ENCODE measurements at regions not wholly inside any gene's neighbourhood (a gene's known extent, or its start where the extent isn't known, plus 50 kb on each side); places are given as distances from the start of the nearest gene placed in this dataset.

DNA sequence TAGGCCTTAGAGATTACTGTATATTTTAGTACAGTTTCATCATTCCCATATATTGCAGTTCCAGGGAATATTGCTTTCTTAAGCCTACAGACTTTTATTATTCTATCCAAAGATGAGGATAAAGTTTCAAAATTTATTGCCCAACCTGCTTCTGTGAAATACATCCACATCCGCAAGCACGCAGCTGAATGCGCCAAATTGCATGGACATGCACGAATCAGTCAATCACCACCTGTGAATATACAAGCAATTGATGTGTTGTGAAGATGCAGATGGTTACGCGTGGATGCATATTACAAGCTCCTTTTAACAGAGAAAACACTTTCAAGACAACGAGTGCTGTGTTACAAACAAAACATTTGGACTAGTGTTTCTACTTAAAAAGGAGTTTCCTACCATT lies 577.8 kb upstream of the PLXNA2 start:
- TF ChIP-seq ZFX (IDR thresholded peaks at IDR 0.05; ENCODE audit: borderline replicate concordance): no peak
- TF ChIP-seq, protein P1, sequence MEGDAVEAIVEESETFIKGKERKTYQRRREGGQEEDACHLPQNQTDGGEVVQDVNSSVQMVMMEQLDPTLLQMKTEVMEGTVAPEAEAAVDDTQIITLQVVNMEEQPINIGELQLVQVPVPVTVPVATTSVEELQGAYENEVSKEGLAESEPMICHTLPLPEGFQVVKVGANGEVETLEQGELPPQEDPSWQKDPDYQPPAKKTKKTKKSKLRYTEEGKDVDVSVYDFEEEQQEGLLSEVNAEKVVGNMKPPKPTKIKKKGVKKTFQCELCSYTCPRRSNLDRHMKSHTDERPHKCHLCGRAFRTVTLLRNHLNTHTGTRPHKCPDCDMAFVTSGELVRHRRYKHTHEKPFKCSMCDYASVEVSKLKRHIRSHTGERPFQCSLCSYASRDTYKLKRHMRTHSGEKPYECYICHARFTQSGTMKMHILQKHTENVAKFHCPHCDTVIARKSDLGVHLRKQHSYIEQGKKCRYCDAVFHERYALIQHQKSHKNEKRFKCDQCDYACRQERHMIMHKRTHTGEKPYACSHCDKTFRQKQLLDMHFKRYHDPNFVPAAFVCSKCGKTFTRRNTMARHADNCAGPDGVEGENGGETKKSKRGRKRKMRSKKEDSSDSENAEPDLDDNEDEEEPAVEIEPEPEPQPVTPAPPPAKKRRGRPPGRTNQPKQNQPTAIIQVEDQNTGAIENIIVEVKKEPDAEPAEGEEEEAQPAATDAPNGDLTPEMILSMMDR (IDR thresholded peaks at IDR 0.05): no peak
- H3K27ac ChIP-seq: no peak overlapping the region

DNA sequence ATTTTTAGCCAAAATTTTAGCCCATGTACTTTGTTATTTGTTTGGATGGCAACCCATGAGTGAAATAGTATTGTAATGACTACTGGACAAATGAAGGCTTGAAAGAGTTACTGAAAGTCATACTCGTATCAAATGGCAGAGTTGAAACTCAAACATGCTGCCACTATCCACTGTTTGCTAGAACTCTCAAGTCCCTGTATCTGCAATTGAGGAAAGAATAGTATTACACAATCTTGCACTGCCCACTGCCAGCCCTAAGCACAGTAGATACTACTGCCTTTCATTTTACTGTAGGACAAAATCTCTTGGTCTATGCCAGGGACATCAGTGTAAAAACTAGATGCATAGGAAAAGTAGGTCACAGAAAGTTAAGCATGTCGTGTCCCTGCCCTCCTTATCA lies 581.1 kb upstream of the PLXNA2 start:
- TF ChIP-seq, protein P1 (IDR thresholded peaks at IDR 0.05): no peak
- no peak for TF ChIP-seq ZFX (IDR thresholded peaks at IDR 0.05; ENCODE audit: borderline replicate concordance)
- no peak overlapping the region for H3K27ac ChIP-seq

DNA sequence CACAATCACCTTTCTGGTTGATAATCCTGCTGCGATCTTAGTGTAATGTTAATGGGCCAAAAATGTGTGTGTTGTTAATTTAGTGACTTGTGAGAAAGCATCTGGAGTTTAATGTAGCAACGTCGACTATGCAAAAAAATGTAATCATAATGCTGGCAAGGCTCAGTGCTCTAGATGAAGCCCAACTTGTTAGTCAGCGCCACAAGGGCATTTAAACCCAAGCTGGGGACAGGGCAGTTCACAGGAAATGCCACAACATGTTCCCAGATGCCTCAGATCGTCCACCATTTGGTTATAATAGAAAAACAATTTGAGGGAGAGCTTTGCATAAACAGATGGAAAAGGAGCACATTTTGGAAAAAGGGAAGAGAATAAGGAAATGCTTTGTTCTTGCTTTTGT lies 585.4 kb upstream of the PLXNA2 start:
- no peak overlapping the region for H3K27ac ChIP-seq
- TF ChIP-seq ZFX (IDR thresholded peaks at IDR 0.05; ENCODE audit: borderline replicate concordance): no peak
- TF ChIP-seq, protein P1 (IDR thresholded peaks at IDR 0.05): no peak

DNA sequence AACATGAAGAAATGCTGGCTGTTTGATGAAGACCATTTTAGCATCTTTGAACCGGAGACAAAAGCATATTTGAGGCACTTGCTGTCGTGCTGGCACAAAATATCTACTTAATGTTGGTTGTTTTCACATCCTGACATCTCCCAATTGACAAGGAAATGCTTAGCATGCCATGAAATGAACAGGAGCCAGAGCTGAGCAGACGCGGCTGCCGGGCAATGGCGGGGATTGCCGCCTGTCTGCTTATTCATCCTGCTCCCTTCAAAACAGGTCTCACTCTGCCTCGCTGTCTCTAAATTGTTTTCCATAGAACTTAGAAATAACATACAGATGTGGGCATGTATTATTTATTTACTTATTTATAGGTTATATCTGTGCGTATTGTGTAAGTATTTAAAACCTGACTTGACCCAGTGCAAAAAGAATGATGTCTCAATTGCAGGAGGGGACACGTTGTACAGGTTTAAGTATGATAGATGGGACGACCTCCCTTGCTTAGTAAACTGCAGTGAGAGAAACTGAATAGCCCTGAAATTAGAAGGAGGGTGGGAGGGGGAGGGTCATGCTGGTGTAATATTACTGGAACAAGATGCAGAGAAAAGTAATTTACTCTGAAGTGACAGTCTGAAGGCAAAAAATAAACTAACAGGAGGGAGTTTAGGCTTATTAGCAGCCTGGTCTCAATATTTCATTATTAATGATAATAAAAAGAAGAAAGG lies 590.4 kb upstream of the PLXNA2 start:
- no peak overlapping the region for H3K27ac ChIP-seq
- TF ChIP-seq ZFX (IDR thresholded peaks at IDR 0.05; ENCODE audit: borderline replicate concordance): no peak
- TF ChIP-seq, protein P1 (IDR thresholded peaks at IDR 0.05): no peak

DNA sequence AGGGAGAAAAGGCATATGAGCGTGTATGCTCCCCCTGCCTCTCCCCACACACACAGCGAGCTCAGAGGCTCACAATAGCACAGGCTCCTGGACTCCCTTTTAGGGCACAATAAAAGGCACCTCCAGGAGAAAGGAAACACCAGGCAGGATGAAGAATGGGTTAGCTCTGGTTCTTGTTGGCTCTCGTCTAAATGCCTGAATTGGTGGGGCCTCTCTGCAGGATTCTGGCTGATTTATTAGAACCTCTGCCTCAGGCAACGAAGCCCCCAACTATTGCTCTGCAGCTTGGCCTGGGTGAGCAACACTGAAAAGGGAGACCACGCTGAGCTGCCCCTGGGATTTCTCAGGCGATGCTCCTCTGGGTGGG lies 590.9 kb upstream of the PLXNA2 start:
- TF ChIP-seq, protein P1 (IDR thresholded peaks at IDR 0.05): no peak
- TF ChIP-seq ZFX (IDR thresholded peaks at IDR 0.05; ENCODE audit: borderline replicate concordance): no peak

DNA sequence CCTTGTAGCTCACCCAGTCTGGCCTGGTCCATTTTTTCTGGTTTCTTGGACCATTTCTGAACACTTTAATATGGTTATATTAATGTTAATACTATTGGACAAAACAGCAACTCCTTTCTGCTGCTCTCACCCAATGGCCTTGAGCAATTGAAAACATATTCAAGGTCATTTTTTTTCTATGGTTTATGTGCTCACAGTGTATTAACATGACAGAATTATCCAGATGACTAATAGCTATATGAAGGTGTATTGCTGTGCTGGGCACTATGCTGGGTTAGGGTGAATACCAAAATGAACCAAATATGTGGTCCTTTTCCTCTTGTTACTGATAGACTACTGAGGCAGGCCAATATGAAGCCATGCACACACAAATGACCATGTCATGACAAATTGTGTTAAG lies 591.6 kb upstream of the PLXNA2 start:
- TF ChIP-seq, protein P1 (IDR thresholded peaks at IDR 0.05): no peak
- TF ChIP-seq ZFX (IDR thresholded peaks at IDR 0.05; ENCODE audit: borderline replicate concordance): no peak
- H3K27ac ChIP-seq: no peak overlapping the region

More for the DNA sequence above, 590.9 kb upstream of the PLXNA2 start:
- H3K27ac ChIP-seq: no peak overlapping the region

DNA sequence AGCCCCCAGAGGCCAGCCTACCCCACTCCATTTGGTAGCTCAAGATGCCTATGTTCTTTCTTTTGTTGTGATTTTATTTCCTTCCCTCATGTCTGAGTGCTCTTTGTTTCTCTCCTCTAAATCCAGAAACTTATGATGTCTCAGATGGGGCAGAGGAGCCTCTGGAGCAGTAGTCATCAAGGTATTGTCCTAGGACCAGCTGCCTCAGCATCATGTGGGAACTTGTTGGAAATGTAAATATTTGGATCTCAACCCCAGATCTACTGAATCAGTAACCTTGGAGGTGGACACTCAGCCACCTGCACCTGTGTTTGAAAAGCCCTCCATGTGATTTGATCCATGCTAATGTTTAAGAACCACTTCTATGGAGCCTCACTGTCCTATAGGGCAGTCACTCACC lies 593.1 kb upstream of the PLXNA2 start:
- TF ChIP-seq, protein P1 (IDR thresholded peaks at IDR 0.05): no peak
- no peak for TF ChIP-seq ZFX (IDR thresholded peaks at IDR 0.05; ENCODE audit: borderline replicate concordance)
- no peak overlapping the region for H3K27ac ChIP-seq
